Natural killer cell treated with Interleukin-12 subunit alpha and Interleukin-12 subunit beta and Interleukin-15 and Interleukin-18, amount 100 ng/mL, for 72 hours (primary cell): ENCODE measurements at regions not wholly inside any gene's neighbourhood (a gene's known extent, or its start where the extent isn't known, plus 50 kb on each side); places are given as distances from the start of the nearest gene placed in this dataset.
A peak's percentile ranks its signal among the peaks of the same experiment; 100 is the strongest.

Experiments
- ATAC-seq, 2 donors: fragments of 150-1000 bp; cut with Tn5 transposase in 1 of 2; sonication (Bioruptor Pico), chemical (Tn5 transposase) in 1 of 2; 2 replicates each; pipeline ENCODE4 v1.10.0; 2021
- DNase-seq: peaks from one replicate; pipeline ENCODE4 v3.0.0; 2022; ENCODE audit warnings: low spot score
- H3K27ac Mint-ChIP-seq, 2 donors: 1 replicate in 1 of 2; 2 replicates in 1 of 2; pipeline ENCODE4 v1.8.0; 2022; ENCODE audit warnings: mixed read lengths in 2 of 2, mild to moderate bottlenecking in 1 of 2, moderate library complexity in 1 of 2
- H3K27me3 Mint-ChIP-seq, 2 donors: 1 replicate in 1 of 2; 2 replicates in 1 of 2; pipeline ENCODE4 v1.8.0; 2022; ENCODE audit warnings: mixed read lengths in 2 of 2
- H3K36me3 Mint-ChIP-seq: one replicate; pipeline ENCODE4 v1.8.0; 2022; ENCODE audit warnings: mixed read lengths
- H3K4me1 Mint-ChIP-seq, 2 donors: 1 replicate in 1 of 2; 2 replicates in 1 of 2; pipeline ENCODE4 v1.8.0; 2022; ENCODE audit warnings: low read depth in 2 of 2, mixed read lengths in 2 of 2, mild to moderate bottlenecking in 1 of 2
- H3K4me3 Mint-ChIP-seq: one replicate; pipeline ENCODE4 v1.8.0; 2022; ENCODE audit warnings: mixed read lengths
- H3K9me3 Mint-ChIP-seq: 2 replicates; pipeline ENCODE4 v1.8.0; 2022; ENCODE audit warnings: mixed read lengths

GRCh38 chr12:127459166-127459565 lies 807.8 kb upstream of the TMEM132C start:
- Mint-ChIP-seq H3K27me3 (peaks cover 13 to 15% of the 10 kb centered on the region in 2 donors), H3K9me3 (no peaks in the 10 kb centered on the region), H3K27ac (no peak overlapping the region), H3K4me3 (no peak overlapping the region), H3K4me1 (no peaks in the 10 kb centered on the region), H3K36me3 (no peaks in the 10 kb centered on the region)
- ATAC-seq (no peak), DNase-seq (no peak)

GRCh38 chr12:127459687-127460086 lies 807.3 kb upstream of the TMEM132C start:
- Mint-ChIP-seq H3K27ac (no peak overlapping the region), H3K9me3 (no peaks in the 10 kb centered on the region), H3K4me1 (no peaks in the 10 kb centered on the region), H3K36me3 (no peaks in the 10 kb centered on the region), H3K4me3 (no peak overlapping the region), H3K27me3 (peaks cover 8 to 10% of the 10 kb centered on the region in 2 donors)
- no peak for DNase-seq
- no peak for ATAC-seq

- Mint-ChIP-seq H3K27ac (no peak overlapping the region), H3K4me1 (no peaks in the 10 kb centered on the region), H3K4me3 (no peak overlapping the region), H3K9me3 (no peaks in the 10 kb centered on the region), H3K27me3 (peaks cover 0 to 5% of the 10 kb centered on the region in 2 donors), H3K36me3 (no peaks in the 10 kb centered on the region)
- no peak for ATAC-seq
- DNase-seq, result no peak
Observed at GRCh38 chr12:127463237-127463636, 803.7 kb upstream of the TMEM132C start.

- no peaks in the 10 kb centered on the region for H3K36me3 Mint-ChIP-seq
- ATAC-seq (no peak), DNase-seq (no peak)
- no peak overlapping the region for H3K4me3 Mint-ChIP-seq
- no peaks in the 10 kb centered on the region for H3K4me1 Mint-ChIP-seq
- peaks cover 0 to 5% of the 10 kb centered on the region in 2 donors for H3K27me3 Mint-ChIP-seq
- H3K27ac Mint-ChIP-seq, result no peak overlapping the region
- peaks cover 3% of the 10 kb centered on the region for H3K9me3 Mint-ChIP-seq
Observed at GRCh38 chr12:127469331-127469730, 797.6 kb upstream of the TMEM132C start.

- H3K36me3 Mint-ChIP-seq, result no peaks in the 10 kb centered on the region
- ATAC-seq (no peak), DNase-seq (no peak)
- H3K4me1 Mint-ChIP-seq, result no peaks in the 10 kb centered on the region
- no peak overlapping the region for H3K4me3 Mint-ChIP-seq
- H3K27me3 Mint-ChIP-seq, result no peaks in the 10 kb centered on the region
- H3K27ac Mint-ChIP-seq, result no peak overlapping the region
- H3K9me3 Mint-ChIP-seq, result no peaks in the 10 kb centered on the region
Observed at GRCh38 chr12:127473766-127474165, 793.2 kb upstream of the TMEM132C start.

GRCh38 chr12:127479256-127479655 lies 787.7 kb upstream of the TMEM132C start:
- H3K36me3 Mint-ChIP-seq, result no peaks in the 10 kb centered on the region
- no peak for DNase-seq
- no peak overlapping the region for H3K4me3 Mint-ChIP-seq
- no peaks in the 10 kb centered on the region for H3K27me3 Mint-ChIP-seq
- H3K27ac Mint-ChIP-seq, result no peak overlapping the region
- ATAC-seq, result no peak
- peaks cover 4% of the 10 kb centered on the region for H3K9me3 Mint-ChIP-seq
- no peaks in the 10 kb centered on the region for H3K4me1 Mint-ChIP-seq

- Mint-ChIP-seq H3K9me3 (peaks cover 4% of the 10 kb centered on the region), H3K36me3 (no peaks in the 10 kb centered on the region), H3K27me3 (no peaks in the 10 kb centered on the region), H3K4me1 (no peaks in the 10 kb centered on the region), H3K4me3 (no peak overlapping the region), H3K27ac (no peak overlapping the region)
- ATAC-seq (no peak), DNase-seq (no peak)
Observed at GRCh38 chr12:127480775-127481314, 786.1 kb upstream of the TMEM132C start.

- ATAC-seq (no peak), DNase-seq (no peak)
- Mint-ChIP-seq H3K27ac (no peak overlapping the region), H3K36me3 (no peaks in the 10 kb centered on the region), H3K4me1 (no peaks in the 10 kb centered on the region), H3K27me3 (no peaks in the 10 kb centered on the region), H3K4me3 (no peak overlapping the region), H3K9me3 (peaks cover 4% of the 10 kb centered on the region)
Observed at GRCh38 chr12:127482950-127483349, 784.0 kb upstream of the TMEM132C start.

GRCh38 chr12:127485528-127485927 lies 781.4 kb upstream of the TMEM132C start:
- Mint-ChIP-seq H3K27ac (no peak overlapping the region), H3K36me3 (no peaks in the 10 kb centered on the region), H3K4me3 (no peak overlapping the region), H3K9me3 (peaks cover 4% of the 10 kb centered on the region), H3K4me1 (no peaks in the 10 kb centered on the region), H3K27me3 (no peaks in the 10 kb centered on the region)
- ATAC-seq (peak in 1 of 2 donors; percentile 58), DNase-seq (no peak)

GRCh38 chr12:127487031-127487430 lies 779.9 kb upstream of the TMEM132C start:
- H3K27ac Mint-ChIP-seq, result no peak overlapping the region
- DNase-seq, result no peak
- H3K4me3 Mint-ChIP-seq, result no peak overlapping the region
- peaks cover 6% of the 10 kb centered on the region for H3K9me3 Mint-ChIP-seq
- H3K27me3 Mint-ChIP-seq, result no peaks in the 10 kb centered on the region
- ATAC-seq, result no peak
- no peaks in the 10 kb centered on the region for H3K4me1 Mint-ChIP-seq
- no peaks in the 10 kb centered on the region for H3K36me3 Mint-ChIP-seq

GRCh38 chr12:127489061-127489460 lies 777.9 kb upstream of the TMEM132C start:
- Mint-ChIP-seq H3K4me3 (no peak overlapping the region), H3K27ac (no peak overlapping the region), H3K9me3 (peaks cover 6% of the 10 kb centered on the region), H3K27me3 (no peaks in the 10 kb centered on the region), H3K4me1 (no peaks in the 10 kb centered on the region), H3K36me3 (no peaks in the 10 kb centered on the region)
- DNase-seq (no peak), ATAC-seq (no peak)

- Mint-ChIP-seq H3K27ac (no peak overlapping the region), H3K36me3 (no peaks in the 10 kb centered on the region), H3K4me1 (no peaks in the 10 kb centered on the region), H3K27me3 (no peaks in the 10 kb centered on the region), H3K9me3 (peaks cover 6% of the 10 kb centered on the region), H3K4me3 (no peak overlapping the region)
- no peak for DNase-seq
- no peak for ATAC-seq
Observed at GRCh38 chr12:127494961-127495915, 771.7 kb upstream of the TMEM132C start.

- Mint-ChIP-seq H3K4me3 (no peak overlapping the region), H3K9me3 (peaks cover 6% of the 10 kb centered on the region), H3K27ac (no peak overlapping the region), H3K4me1 (no peaks in the 10 kb centered on the region), H3K36me3 (no peaks in the 10 kb centered on the region), H3K27me3 (no peaks in the 10 kb centered on the region)
- DNase-seq, result no peak
- no peak for ATAC-seq
Observed at GRCh38 chr12:127496255-127496654, 770.7 kb upstream of the TMEM132C start.

- ATAC-seq (no peak), DNase-seq (no peak)
- H3K4me1 Mint-ChIP-seq, result no peaks in the 10 kb centered on the region
- no peak overlapping the region for H3K4me3 Mint-ChIP-seq
- no peak overlapping the region for H3K27ac Mint-ChIP-seq
- peaks cover 16% of the 10 kb centered on the region for H3K9me3 Mint-ChIP-seq
- no peaks in the 10 kb centered on the region for H3K36me3 Mint-ChIP-seq
- H3K27me3 Mint-ChIP-seq, result no peaks in the 10 kb centered on the region
Observed at GRCh38 chr12:127500512-127501035, 766.4 kb upstream of the TMEM132C start.
